PFSK-1 (cell line): ENCODE measurements at regions not wholly inside any gene's neighbourhood (a gene's known extent, or its start where the extent isn't known, plus 50 kb on each side); places are given as distances from the start of the nearest gene placed in this dataset.

Experiments
- FOXP2 ChIP-seq: optimal IDR thresholded peaks from 2 replicates; pipeline ENCODE3; 2011; ENCODE audit warnings: borderline replicate concordance, control low read depth, inconsistent platforms; ENCODE audit not compliant: insufficient read depth; ENCODE audit errors: extremely low read length, extremely low read depth
- POLR2AphosphoS5 ChIP-seq: IDR thresholded peaks from 2 replicates; pipeline ENCODE4 v1.6.1; 2012; ENCODE audit warnings: low read depth, mild to moderate bottlenecking, control low read depth, low read length, moderate library complexity
- SIN3A ChIP-seq: IDR thresholded peaks from 2 replicates; pipeline ENCODE4 v1.6.1; 2012; ENCODE audit warnings: mild to moderate bottlenecking, low read length, moderate library complexity, borderline replicate concordance; ENCODE audit not compliant: insufficient read depth
- TAF1 ChIP-seq: IDR thresholded peaks from 2 replicates; pipeline ENCODE4 v1.6.1; 2012; ENCODE audit warnings: low read length, control low read depth, borderline replicate concordance; ENCODE audit not compliant: insufficient read depth
- TF ChIP-seq, protein P1 (sequence below), 2 experiments: IDR thresholded peaks; 2 replicates each; pipeline versions ENCODE4 v1.6.1 to v1.8.0; 2011 to 2012; ENCODE audit warnings: low read depth in 2 of 2, low read length in 2 of 2, control low read depth in 1 of 2, inconsistent platforms in 1 of 2, mild to moderate bottlenecking in 1 of 2, moderate library complexity in 1 of 2; ENCODE audit not compliant: insufficient read depth in 1 of 2

DNA sequence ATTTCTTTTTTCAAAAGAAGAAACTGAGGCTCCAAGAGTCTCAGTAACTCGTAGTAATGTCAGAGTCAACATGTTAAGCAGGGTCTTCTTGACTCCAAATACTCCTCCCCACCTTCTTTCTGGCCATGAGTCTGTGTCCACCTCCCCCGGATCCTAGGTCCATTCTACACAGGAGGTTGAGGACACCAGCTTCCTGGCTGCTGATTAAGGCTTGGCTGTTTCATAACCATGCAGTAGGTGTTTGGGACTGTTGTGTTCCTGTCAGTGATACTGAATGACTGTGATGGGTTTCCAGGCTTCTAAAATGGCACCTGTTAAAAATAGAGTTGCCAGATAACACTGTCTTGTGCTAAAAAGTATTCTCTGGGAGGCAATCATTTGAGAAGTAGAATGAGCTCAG, 130.8 kb upstream of the IL12A start:
- TF ChIP-seq TAF1 (no peak), POLR2AphosphoS5 (no peak), SIN3A (no peak), FOXP2 (no peak)
- TF ChIP-seq, protein P1, sequence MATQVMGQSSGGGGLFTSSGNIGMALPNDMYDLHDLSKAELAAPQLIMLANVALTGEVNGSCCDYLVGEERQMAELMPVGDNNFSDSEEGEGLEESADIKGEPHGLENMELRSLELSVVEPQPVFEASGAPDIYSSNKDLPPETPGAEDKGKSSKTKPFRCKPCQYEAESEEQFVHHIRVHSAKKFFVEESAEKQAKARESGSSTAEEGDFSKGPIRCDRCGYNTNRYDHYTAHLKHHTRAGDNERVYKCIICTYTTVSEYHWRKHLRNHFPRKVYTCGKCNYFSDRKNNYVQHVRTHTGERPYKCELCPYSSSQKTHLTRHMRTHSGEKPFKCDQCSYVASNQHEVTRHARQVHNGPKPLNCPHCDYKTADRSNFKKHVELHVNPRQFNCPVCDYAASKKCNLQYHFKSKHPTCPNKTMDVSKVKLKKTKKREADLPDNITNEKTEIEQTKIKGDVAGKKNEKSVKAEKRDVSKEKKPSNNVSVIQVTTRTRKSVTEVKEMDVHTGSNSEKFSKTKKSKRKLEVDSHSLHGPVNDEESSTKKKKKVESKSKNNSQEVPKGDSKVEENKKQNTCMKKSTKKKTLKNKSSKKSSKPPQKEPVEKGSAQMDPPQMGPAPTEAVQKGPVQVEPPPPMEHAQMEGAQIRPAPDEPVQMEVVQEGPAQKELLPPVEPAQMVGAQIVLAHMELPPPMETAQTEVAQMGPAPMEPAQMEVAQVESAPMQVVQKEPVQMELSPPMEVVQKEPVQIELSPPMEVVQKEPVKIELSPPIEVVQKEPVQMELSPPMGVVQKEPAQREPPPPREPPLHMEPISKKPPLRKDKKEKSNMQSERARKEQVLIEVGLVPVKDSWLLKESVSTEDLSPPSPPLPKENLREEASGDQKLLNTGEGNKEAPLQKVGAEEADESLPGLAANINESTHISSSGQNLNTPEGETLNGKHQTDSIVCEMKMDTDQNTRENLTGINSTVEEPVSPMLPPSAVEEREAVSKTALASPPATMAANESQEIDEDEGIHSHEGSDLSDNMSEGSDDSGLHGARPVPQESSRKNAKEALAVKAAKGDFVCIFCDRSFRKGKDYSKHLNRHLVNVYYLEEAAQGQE (IDR thresholded peaks at IDR 0.05; ENCODE audit: insufficient read depth in 1 of 2, low read depth in 2 of 2, low read length in 2 of 2): no peak
